A549 (cell line): ENCODE measurements at regions not wholly inside any gene's neighbourhood (a gene's known extent, or its start where the extent isn't known, plus 50 kb on each side); places are given as distances from the start of the nearest gene placed in this dataset.

Source experiments
- ATAC-seq, 2 experiments: fragments of 200-7000 bp in 1 of 2; fragments of >200 bp in 1 of 2; cut with Nextera tagmentation in 1 of 2; cut with Tn5 transposase in 1 of 2; 3 replicates each; pipeline versions ENCODE4 v1.8.0 to v1.9.1; 2018 to 2020; ENCODE audit warnings: mild to moderate bottlenecking in 1 of 2, moderate library complexity in 1 of 2
- CTCF ChIA-PET: fragments of 300-600 bp; sonication (Branson Sonifier 250); formaldehyde crosslinking; extraction: SDS; loops from one replicate; lab custom pipeline; 2021; ENCODE audit warnings: antibody characterized with exemption, inconsistent platforms; lab: Yijun Ruan, JAX
- POLR2A ChIA-PET: fragments of 350-600 bp; formaldehyde crosslinking; extraction: SDS; loops from one replicate; lab custom pipeline; 2021; ENCODE audit warnings: antibody characterized with exemption, inconsistent platforms; lab: Yijun Ruan, JAX
- DNase-seq, 2 experiments: peaks; one replicate each; pipeline versions ENCODE4 v3.0.0 to v3.0.0-alpha.2; 2011 to 2016; ENCODE audit warnings: low read depth in 1 of 2, low spot score in 1 of 2
- FAIRE-seq: peaks from 2 replicates; lab custom pipeline; 2011; peaks lifted over from hg19 to GRCh38; lab: Jason Lieb, UNC
- H3K27ac ChIP-seq, 2 experiments: fragments of >200 bp; sonication (Bioruptor Twin); formaldehyde crosslinking; 3 replicates each; pipeline ENCODE4 v1.5.1; 2016 to 2017
- H3K4me1 ChIP-seq: fragments of >200 bp; sonication (Bioruptor Twin); formaldehyde crosslinking; 3 replicates; pipeline ENCODE4 v1.6.1; 2016
- H3K4me2 ChIP-seq: fragments of >200 bp; sonication (Bioruptor Twin); formaldehyde crosslinking; 3 replicates; pipeline ENCODE4 v1.6.1; 2016
- H3K4me3 ChIP-seq: fragments of >200 bp; sonication (Bioruptor Twin); formaldehyde crosslinking; 3 replicates; pipeline ENCODE4 v1.5.1; 2016
- H3K9me3 ChIP-seq: fragments of >200 bp; sonication (Bioruptor Twin); formaldehyde crosslinking; 3 replicates; pipeline ENCODE4 v1.6.1; 2016
- CEBPB ChIP-seq, 2 experiments: fragments of >200 bp in 1 of 2; sonication (Bioruptor Twin) in 1 of 2; formaldehyde crosslinking in 1 of 2; IDR thresholded peaks; 2 replicates each; pipeline ENCODE4 v1.6.1; 2012 to 2016
- CHD4 ChIP-seq: fragments of 200-600 bp; sonication (generic); IDR thresholded peaks from 2 replicates; pipeline ENCODE4 v1.6.1; 2016; ENCODE audit warnings: antibody characterized with exemption, mild to moderate bottlenecking, borderline replicate concordance
- ELK1 ChIP-seq: fragments of 150-350 bp; IDR thresholded peaks from 2 replicates; pipeline ENCODE4 v1.6.1; 2014; ENCODE audit warnings: low read depth, mild to moderate bottlenecking, low read length
- EP300 ChIP-seq, 2 experiments: fragments of >200 bp; sonication (Bioruptor Twin); formaldehyde crosslinking; IDR thresholded peaks; 2 replicates in 1 of 2; 3 replicates in 1 of 2; pipeline ENCODE4 v1.6.1; 2016 to 2017
- FOSB ChIP-seq: fragments of 250-450 bp; sonication (Bioruptor Pico); IDR thresholded peaks from 2 replicates; pipeline ENCODE4 v1.5.0; 2020; ENCODE audit warnings: mild to moderate bottlenecking, moderate library complexity
- HES2 ChIP-seq: fragments of >200 bp; sonication (Bioruptor Twin); formaldehyde crosslinking; IDR thresholded peaks from 2 replicates; pipeline ENCODE4 v1.6.1; 2016
- HEYL ChIP-seq: fragments of 250-450 bp; sonication (Bioruptor Pico); IDR thresholded peaks from 2 replicates; pipeline ENCODE4 v1.8.0; 2021; ENCODE audit warnings: mild to moderate bottlenecking, moderate library complexity
- JUNB ChIP-seq: fragments of >200 bp; sonication (Bioruptor Twin); formaldehyde crosslinking; IDR thresholded peaks from 2 replicates; pipeline ENCODE4 v1.6.1; 2016
- MAFK ChIP-seq: fragments of 450-650 bp; IDR thresholded peaks from 2 replicates; pipeline ENCODE4 v1.6.1; 2014; ENCODE audit not compliant: partially characterized antibody
- PHF8 ChIP-seq: fragments of 200-600 bp; sonication (generic); IDR thresholded peaks from 2 replicates; pipeline ENCODE4 v1.6.1; 2016; ENCODE audit warnings: low read depth, mild to moderate bottlenecking, antibody characterized with exemption, moderate library complexity, borderline replicate concordance
- POLR2AphosphoS2 ChIP-seq: conservative IDR thresholded peaks from 2 replicates; pipeline ENCODE4 v1.6.1; 2012; ENCODE audit warnings: low read length, improper control_type of control experiment, inconsistent platforms
- RAD21 ChIP-seq, 2 experiments: fragments of >200 bp in 1 of 2; sonication (Bioruptor Twin) in 1 of 2; formaldehyde crosslinking in 1 of 2; IDR thresholded peaks in 1 of 2; conservative IDR thresholded peaks in 1 of 2; 2 replicates in 1 of 2; 3 replicates in 1 of 2; pipeline ENCODE4 v1.6.1; 2012 to 2018; ENCODE audit warnings: inconsistent platforms in 1 of 2
- RCOR1 ChIP-seq: fragments of 150-350 bp; IDR thresholded peaks from 2 replicates; pipeline ENCODE4 v1.6.1; 2014; ENCODE audit warnings: antibody characterized with exemption, low read length, low read depth
- ZFP36 ChIP-seq: fragments of 450-650 bp; IDR thresholded peaks from 2 replicates; pipeline ENCODE4 v1.6.1; 2014; ENCODE audit warnings: borderline replicate concordance; ENCODE audit not compliant: partially characterized antibody
- ZSCAN20 ChIP-seq: fragments of 250-450 bp; sonication (Bioruptor Pico); IDR thresholded peaks from 2 replicates; pipeline ENCODE4 v1.8.0; 2022; ENCODE audit warnings: mild to moderate bottlenecking, moderate library complexity
- WGBS: methylation state at CpG from one replicate; pipeline ENCODE4 v1.1.6; 2017; ENCODE audit errors: missing lambda C conversion rate; 5-methylcytosine and 5-hydroxymethylcytosine counted together
- TF ChIP-seq, protein P1 (sequence below): fragments of 250-450 bp; sonication (Bioruptor Pico); IDR thresholded peaks from 2 replicates; pipeline ENCODE4 v1.5.0; 2021; ENCODE audit warnings: mild to moderate bottlenecking, moderate library complexity, borderline replicate concordance

GRCh38 chr20:10769700-10770099 lies 95.9 kb upstream of the JAG1 start:
- FAIRE-seq (no peak), DNase-seq (no peak)
- no peak overlapping the region for H3K4me3 ChIP-seq
- WGBS: 71% methylated on average over 2 of the region's 2 CpGs
- TF ChIP-seq JUNB: no peak
- no peak for TF ChIP-seq EP300 (IDR thresholded peaks at IDR 0.05)
- TF ChIP-seq, all 56 proteins: peak for 0
- no peak overlapping the region for H3K4me2 ChIP-seq
- no peak for ATAC-seq
- POLR2A ChIA-PET: no interaction called here
- no peak overlapping the region for H3K27ac ChIP-seq
- H3K9me3 ChIP-seq: no peaks in the 10 kb centered on the region
- CTCF ChIA-PET: interaction anchor here (1.0 to 1.2 kb wide), 2 partner anchors 10 to 26 kb away, joined by 3 read pairs; no protein-coding TSS in a partner anchor
- H3K4me1 ChIP-seq: peaks cover 8% of the 10 kb centered on the region; the same call in 2 of the 3 replicates

DNA sequence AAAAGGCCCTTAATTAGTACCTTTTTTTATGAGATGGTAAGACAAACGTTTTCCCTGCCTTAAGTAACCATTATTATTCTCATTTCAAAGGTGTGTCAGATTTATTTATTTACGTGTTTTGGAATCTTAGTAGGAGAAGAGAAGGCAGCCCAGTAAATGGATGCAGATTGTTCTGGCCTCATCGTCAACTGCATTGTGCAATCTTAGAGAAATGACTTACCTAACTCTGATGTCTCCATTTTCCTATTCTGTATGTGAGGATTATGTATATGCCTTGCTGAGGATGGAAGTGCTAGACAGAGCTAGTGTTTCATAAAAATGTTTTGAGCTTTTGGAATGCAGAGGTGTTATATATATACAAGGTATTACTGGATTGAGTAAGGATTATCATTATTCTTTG lies 97.0 kb upstream of the JAG1 start:
- WGBS: 78% methylated on average over 3 of the region's 3 CpGs
- no peak for FAIRE-seq
- ChIA-PET CTCF (no interaction called here), POLR2A (no interaction called here)
- Histone ChIP-seq H3K4me2 (no peak overlapping the region), H3K4me3 (no peak overlapping the region), H3K4me1 (peaks cover 8% of the 10 kb centered on the region; the same call in 2 of the 3 replicates), H3K9me3 (no peaks in the 10 kb centered on the region), H3K27ac (no peak overlapping the region)
- no peak for DNase-seq
- peak in 1 of 2 experiments; percentile 60; a peak in 2 of 4 replicates for TF ChIP-seq CEBPB (IDR thresholded peaks at IDR 0.05)
- no peak for TF ChIP-seq RAD21 (conservative IDR thresholded peaks at IDR 0.05 in 1 of 2, IDR thresholded peaks at IDR 0.05 in 1 of 2)
- ATAC-seq: no peak

GRCh38 chr20:10771435-10772140 lies 97.8 kb upstream of the JAG1 start:
- H3K9me3 ChIP-seq: no peaks in the 10 kb centered on the region
- H3K27ac ChIP-seq: no peak overlapping the region
- ChIA-PET CTCF (no interaction called here), POLR2A (no interaction called here)
- peak; percentile 80 for FAIRE-seq
- no peak for TF ChIP-seq ZSCAN20 (CRISPR knock-in tag)
- TF ChIP-seq HES2: no peak
- TF ChIP-seq RCOR1: no peak
- ATAC-seq: no peak
- H3K4me3 ChIP-seq: no peak overlapping the region
- H3K4me2 ChIP-seq: no peak overlapping the region
- DNase-seq: no peak
- peaks cover 8% of the 10 kb centered on the region; the same call in 2 of the 3 replicates for H3K4me1 ChIP-seq
- 32% methylated on average over 1 of the region's 1 CpG for WGBS

DNA sequence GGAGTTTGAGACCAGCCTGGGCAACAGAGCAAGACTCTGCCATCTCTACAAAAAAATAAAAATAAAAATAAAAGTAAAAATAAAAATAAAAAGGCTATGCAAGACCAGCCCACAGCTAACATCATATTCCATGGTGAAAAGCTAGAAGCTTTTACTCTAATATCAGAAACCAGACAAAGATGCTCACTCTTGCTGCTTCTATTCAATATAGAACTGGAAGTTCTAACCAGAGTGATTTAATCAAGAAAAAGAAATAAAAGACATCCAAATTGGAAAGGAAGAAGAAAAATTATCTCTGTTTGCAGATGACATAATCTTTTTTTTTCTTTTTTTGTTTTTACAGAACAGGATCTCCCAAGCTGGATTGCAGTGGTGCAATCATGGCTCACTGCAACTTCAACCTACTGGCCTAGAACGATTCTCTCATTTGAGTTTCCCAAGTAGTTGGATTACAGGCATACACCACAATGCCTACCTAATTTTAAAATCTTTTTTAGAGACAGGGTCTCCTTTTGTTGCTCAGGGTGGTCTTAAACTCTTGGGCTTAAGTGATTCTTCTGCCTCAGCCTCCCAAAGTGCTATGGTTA lies 100.7 kb upstream of the JAG1 start:
- no peak for TF ChIP-seq CHD4
- TF ChIP-seq ZSCAN20 (CRISPR knock-in tag): no peak
- no peak for TF ChIP-seq HEYL
- TF ChIP-seq PHF8: no peak
- no peak for TF ChIP-seq MAFK
- TF ChIP-seq, protein P1, sequence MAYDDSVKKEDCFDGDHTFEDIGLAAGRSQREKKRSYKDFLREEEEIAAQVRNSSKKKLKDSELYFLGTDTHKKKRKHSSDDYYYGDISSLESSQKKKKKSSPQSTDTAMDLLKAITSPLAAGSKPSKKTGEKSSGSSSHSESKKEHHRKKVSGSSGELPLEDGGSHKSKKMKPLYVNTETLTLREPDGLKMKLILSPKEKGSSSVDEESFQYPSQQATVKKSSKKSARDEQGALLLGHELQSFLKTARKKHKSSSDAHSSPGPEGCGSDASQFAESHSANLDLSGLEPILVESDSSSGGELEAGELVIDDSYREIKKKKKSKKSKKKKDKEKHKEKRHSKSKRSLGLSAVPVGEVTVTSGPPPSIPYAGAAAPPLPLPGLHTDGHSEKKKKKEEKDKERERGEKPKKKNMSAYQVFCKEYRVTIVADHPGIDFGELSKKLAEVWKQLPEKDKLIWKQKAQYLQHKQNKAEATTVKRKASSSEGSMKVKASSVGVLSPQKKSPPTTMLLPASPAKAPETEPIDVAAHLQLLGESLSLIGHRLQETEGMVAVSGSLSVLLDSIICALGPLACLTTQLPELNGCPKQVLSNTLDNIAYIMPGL (CRISPR knock-in tag): no peak
- no peak for TF ChIP-seq ELK1
- TF ChIP-seq ZFP36: no peak
- TF ChIP-seq FOSB: no peak
- no peak for TF ChIP-seq RAD21 (conservative IDR thresholded peaks at IDR 0.05 in 1 of 2, IDR thresholded peaks at IDR 0.05 in 1 of 2)
- no peak for TF ChIP-seq HES2
- TF ChIP-seq POLR2AphosphoS2: no peak
- Histone ChIP-seq H3K4me2 (no peak overlapping the region), H3K9me3 (no peaks in the 10 kb centered on the region), H3K4me3 (no peak overlapping the region), H3K27ac (no peak overlapping the region), H3K4me1 (peaks cover 8% of the 10 kb centered on the region; the same call in 2 of the 3 replicates)
- DNase-seq: no peak
- POLR2A ChIA-PET: no interaction called here
- CTCF ChIA-PET: no interaction called here
- 73% methylated on average over 1 of the region's 1 CpG for WGBS
- no peak for ATAC-seq
- FAIRE-seq: no peak
